NCI-H2227 (cell line): ENCODE measurements at regions not wholly inside any gene's neighbourhood (a gene's known extent, or its start where the extent isn't known, plus 50 kb on each side); places are given as distances from the start of the nearest gene placed in this dataset.
"Not testable (repeated sequence)": the region's sequence is repeated elsewhere in the genome, so short reads cannot be mapped to it uniquely, and the experiment has no call there.

Source experiments
- DNase-seq: peaks from one replicate; lab custom pipeline; 2025; ENCODE audit not compliant: unreplicated experiment; lab: John Stamatoyannopoulos, UW

DNA sequence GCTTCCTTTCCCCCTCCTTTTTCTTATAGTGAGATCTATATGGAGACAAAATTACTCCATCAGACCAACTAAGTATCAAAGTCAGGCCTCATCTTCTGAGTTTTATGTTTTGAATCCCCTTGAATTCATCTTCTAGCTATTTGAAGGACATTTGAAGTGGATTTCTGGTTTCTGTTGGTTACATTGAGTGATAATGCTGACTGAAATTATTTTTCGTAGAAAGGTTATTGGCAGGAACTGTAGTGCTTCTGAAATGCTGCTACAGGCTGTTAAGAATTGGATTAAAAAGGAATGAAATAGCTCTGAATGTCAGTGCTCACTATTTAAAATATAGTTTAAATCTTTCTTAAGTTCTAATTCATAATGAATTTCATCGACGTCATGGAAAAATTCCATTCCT lies 361.0 kb upstream of the TMEFF2 start:
- no peak for DNase-seq

DNA sequence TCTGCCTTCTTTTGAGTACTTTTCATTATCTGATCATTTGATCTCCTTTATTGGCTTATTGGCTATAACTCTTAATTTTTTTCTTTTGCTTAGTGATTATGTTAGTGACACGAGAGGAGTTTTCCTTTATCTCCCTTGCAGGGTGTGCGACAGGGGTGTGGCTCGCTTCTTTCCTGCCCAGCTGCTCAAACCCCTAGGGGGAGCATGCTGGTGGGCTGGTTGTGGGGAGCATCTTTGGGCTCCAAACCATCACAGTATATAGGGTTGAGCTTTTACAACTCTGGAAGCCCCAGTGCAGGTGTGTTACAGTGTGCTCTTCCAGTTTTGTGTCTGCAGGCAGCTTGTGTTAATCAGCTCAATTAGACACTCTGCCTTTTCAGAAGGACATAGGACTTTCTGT lies 357.0 kb upstream of the TMEFF2 start:
- DNase-seq: no peak

DNA sequence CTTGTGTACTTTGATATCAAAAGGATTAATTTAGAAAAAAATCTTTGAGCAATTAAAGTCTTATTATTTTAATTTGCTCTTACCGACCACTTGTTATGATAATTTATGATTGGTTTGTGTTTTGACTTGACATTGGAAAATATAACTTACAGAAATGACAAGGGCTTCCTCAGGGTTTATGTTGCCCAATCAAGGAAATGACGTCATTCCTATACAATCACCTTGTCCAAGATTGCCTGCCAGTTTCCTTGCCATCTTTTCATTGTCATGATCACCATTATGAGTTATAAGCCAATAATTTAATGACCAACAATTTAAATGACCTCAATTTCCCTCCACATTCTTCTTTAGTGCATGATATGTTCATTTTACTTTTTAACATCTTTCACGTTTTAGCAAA lies 351.8 kb upstream of the TMEFF2 start:
- DNase-seq: no peak

DNA sequence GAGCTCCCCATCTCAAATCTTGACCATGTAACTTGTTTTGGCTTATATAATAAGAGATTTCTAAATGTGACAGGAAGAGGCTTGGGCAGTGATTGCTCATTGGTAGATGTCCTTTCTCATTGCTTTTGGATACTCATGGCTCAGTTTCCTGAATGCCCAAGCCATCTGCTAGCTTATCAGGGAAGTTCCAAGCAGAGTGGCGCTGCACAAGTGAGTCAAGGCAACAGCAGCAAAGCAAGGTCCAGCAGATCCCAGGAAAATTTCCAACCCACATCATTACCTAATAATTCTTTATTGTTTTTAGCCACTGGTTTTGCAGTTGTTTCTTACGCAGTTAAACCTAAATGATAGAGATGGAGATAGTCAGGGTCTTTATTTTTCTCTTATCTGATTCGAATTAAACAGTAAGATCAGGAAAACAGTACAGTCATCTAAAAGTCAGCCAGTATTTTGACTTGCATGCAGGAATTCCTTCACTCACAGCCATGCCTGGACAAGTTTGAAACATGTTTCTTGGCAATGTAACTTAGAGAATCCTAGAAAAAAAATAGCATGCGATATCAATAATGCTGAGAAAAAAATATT lies 349.7 kb upstream of the TMEFF2 start:
- DNase-seq: no peak

DNA sequence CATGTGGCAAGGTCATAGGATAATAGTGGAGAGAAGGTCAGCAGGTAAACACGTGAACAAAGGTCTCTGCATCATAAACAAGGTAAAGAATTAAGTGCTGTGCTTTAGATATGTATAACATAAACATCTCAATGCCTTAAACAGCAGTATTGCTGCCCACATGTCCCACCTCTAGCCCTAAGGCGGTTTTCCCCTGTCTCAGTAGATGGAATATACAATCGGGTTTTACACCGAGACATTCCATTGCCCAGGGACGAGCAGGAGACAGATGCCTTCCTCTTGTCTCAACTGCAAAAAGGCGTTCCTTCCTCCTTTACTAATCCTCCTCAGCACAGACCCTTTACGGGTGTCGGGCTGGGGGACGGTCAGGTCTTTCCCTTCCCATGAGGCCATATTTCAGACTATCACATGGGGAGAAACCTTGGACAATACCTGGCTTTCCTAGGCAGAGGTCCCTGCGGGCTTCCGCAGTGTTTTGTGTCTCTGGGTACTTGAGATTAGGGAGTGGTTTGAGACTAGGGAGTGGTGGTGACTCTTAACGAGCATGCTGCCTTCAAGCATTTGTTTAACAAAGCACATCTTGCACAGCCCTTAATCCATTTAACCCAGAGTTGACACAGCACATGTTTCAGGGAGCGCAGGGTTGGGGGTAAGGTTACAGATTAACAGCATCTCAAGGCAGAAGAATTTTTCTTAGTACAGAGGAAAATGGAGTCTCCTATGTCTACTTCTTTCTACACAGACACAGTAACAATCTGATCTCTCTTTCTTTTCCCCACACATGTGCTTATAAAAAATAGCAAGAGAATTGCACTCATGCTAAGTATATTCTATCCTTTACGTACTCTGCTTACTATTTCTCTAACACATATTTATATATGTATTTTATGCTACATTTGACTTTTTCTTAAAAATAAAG lies 347.7 kb upstream of the TMEFF2 start:
- not testable (repeated sequence) for DNase-seq

DNA sequence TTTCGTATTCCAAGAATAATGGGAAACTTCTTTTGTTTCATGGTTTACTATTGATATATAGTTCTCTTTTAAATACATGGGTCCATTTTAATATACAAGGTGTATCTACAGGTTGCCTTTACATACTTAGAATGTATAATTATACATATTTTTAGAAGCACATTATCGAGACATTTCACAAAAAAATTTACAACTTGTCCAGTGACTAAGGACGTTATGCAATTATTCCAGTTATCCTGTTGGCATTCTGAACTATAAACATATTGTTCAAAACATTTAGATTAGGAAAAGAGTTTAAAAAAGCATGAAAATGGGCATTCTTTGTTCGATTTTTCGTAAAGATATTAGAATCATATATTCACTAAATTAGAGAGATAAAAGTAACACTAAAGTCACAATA lies 344.6 kb upstream of the TMEFF2 start:
- no peak for DNase-seq

DNA sequence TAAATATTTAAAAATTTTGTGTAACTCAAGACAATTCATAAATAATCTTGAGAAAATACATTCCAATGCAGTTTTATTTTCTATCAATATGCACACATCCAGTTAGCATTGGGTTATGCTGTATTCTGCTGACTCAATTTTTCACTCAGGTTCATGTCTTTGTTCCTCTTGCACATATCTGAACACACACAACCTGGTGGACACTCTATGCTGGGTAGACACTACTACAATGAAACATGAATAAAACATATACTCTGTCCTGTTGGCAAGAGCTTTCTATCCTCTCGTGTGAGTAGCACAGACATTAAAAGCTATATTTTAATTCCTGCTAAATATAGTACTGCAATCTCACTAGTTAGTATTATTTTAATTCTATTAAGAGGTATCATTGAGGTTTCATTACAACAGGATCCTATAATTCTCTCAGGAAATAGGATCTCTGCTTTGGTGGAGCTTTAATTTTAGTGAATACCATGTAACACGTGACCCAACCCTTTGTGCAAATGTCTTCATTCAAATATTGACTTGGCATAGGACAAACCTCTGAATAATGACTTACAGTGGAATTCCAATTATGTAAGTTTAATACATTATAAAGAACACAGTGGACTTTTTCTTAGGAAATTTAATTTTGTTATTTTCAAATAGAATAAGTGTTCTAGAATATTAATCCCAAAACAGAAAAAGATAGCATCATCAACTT lies 342.3 kb upstream of the TMEFF2 start:
- no peak for DNase-seq

DNA sequence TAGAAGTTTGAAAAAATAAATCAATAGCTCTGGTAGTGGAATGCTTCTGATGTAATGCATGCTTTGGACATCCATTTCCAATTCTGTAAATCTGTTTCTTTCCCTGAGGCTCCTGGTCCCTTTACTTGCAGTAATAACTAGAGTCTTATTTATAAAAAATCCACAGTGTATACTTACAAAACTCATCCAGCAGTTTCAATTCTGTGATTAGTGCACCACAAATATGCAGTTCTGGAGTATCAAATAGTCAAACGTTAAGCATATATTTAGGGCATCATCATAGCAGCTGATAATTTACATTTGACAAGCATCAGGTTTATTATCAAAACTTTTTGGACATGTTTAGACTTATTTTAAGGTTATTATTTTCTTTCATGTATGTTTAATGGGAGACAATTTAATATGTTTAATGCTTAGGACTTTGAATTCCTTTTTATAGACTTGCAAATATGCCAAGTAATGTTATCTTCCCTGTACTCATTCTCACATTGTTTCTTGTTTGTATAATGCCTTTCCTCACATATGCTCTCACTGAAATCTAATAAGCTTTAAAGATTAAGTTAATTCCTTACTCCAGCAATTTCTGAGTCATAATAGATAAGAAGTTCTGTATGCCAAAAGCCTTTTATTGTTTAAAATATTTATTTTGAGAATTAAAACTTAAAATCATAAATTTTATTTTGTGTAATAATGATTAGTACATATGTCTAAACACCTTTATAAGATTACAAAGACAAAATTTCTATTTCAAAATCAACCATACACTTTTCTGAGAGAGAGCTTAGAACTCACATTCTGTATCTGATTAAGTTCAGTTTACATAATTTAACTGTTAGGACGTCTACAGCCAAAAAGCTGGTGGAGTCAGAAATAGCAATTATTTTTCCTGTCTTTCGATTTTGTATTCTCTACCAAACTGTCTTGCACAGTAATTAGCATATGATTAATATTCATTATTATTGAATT lies 341.5 kb upstream of the TMEFF2 start:
- DNase-seq: no peak

DNA sequence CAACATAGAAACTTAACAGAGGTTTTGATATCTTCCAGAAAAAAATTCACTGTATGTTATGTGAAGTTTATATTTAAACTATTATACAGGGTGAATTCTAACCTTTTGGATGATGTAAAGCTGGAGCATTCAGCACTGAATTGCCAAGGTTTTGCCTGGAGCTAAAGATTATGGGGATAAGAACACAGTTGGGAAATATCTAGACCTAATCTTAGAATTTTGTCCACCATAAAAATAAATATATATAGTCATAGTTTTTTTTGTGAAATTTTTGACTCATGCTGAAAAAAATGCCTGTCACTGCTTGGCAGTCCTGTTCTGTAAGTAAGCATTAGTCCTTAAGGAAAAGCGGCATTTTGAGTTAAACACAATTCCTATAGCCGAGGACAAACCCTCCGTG lies 339.3 kb upstream of the TMEFF2 start:
- no peak for DNase-seq

DNA sequence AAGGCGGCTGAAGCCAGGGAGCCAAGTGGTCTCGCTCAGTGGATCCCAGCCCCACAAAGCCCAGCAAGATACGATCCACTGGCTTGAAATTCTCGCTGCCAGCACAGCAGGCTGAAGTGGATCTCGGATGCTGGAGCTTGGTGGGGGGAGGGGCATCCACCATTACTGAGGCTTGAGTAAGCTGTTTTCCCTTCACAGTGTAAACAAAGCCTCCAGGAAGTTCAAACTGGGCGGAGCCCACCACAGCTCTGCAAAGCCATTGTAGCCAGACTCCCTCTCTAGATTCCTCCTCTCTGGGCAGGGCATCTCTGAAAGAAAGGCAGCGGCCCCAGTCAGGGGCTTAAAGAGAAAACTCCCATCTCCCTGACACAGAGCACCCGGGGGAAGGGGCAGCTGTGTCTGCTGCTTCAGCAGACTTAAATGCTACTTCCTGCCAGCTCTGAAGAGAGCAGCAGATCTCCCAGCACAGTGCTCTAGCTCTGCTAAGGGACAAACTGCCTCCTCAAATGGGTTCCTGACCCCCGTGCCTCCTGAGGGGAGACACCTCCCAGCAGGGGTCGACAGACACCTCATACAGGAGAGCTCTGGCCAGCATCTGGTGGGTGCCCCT lies 330.0 kb upstream of the TMEFF2 start:
- not testable (repeated sequence) for DNase-seq

DNA sequence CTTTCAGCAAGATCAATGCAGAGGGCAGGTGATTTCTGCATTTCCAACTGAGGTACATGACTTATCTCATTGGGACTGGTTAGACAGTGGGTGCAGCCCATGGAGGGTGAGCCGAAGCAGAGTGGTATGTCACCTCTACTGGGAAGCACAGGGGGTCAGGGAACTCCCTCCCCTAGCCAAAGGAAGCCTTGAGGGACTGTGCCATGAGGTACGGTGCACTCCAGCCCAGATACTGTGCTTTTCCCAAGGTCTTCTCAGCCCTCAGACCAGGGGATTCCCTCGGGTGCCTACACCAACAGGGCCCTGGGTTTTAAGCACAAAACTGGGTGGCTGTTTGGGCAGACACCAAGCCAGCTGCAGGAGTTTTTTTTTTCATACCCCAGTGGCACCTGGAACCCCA lies 329.5 kb upstream of the TMEFF2 start:
- DNase-seq: not testable (repeated sequence)

DNA sequence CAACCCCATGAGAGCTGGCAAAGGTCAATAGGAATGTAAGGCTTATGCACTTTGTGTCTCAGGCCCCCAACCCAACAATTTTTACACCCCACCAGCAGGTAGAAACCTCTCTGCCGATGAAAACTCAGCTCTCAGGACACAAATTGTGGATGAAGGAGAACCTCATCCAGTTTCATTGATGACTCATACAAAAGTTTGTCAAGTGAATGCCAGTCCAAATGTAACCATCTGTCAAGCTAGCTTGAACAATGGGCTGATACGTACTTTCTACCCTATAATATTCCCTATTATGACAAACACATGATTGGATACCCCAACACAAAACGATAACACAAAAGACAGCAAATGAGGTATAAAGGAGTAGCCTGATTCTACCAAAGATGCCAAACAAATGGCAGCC lies 321.2 kb upstream of the TMEFF2 start:
- DNase-seq: no peak

DNA sequence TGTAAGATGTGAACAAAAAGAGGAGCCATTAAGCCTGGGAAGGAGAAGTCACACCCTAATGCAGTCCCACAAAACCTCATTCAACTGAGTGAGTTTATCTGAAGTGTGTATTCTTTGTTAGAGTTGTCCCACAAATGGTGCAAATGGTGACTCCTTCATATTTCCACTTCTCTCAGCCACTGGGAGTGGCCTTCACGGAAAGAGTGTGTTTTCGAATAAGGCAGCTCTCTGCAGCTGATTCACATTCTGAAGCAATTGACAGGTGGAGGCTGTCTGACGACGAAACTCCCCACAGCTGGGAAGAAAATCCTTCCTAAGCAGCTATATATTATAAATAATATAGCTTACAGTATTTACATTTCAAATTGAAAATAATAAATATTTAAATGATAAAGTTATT lies 318.8 kb upstream of the TMEFF2 start:
- no peak for DNase-seq

DNA sequence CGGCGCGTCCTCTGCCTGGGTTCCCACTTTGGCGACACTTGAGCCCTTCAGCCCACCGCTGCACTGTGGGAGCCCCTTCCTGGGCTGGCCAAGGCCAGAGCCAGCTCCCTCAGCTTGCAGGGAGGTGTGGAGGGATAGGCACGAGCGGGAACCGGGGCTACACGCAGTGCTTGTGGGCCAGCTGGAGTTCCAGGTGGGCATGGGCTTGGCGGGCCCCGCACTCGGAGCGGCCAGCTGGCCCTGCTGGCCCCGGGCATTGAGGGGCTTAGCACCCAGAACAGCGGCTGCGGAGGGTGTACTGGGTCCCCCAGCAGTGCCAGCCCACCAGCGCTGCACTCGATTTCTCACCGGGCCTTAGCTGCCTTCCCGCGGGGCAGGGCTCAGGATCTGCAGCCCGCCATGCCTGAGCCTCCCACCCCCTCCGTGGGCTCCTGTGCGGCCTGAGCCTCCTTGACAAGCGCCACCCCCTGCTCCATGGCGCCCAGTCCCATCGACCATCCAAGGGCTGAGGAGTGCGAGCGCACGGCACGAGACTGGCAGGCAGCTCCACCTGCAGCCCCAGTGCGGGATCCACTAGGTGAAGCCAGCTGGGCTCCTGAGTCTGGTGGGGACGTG lies 313.2 kb upstream of the TMEFF2 start:
- DNase-seq: not testable (repeated sequence)

DNA sequence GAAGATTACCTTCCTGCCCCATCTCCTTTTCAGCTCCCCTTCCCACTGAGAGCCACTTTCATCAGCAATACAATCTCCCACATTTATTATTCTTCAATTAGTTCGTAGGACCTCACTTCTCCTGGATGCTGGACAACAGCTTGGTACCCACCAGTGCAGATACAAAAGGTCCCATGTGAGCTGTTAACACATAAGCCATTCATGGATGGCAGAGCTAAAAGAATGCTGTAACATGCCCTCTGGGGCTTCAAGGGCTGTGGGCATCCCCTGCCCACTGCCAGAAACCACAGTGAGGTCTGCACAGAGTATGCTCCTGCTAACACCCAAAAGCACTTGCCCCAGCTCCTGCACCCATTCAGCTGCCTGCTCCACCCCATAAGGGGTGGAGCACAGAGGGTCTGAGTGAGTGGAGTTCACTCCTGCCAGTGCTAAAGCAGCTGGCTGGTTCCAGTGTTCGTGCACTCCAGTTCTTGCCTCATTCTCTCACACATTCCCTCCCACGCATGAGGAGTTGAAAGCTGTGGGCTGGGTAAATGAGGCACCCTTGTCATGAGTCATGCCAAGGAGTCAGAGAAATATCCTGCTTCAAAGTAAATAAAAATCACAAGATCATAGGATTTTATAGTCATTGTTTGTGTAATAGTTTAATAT lies 305.9 kb upstream of the TMEFF2 start:
- no peak for DNase-seq

DNA sequence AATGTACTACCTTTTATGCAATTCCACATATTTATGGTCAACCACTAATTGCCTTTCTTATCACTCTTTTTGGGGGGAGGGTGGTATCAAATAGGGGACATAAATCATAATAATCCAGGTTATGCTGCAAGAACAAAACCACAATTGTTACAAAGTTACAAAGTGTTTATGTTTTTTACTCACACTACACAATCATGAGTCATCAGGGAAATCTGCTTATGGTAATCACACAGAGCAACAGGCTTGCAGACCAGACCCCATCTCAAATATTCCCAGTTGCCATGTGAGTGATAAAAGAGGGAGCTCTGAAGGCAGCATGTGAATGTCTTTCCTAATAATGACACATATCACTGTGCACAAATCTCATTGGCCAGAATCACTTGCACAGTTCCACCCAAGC lies 304.7 kb upstream of the TMEFF2 start:
- DNase-seq: no peak

DNA sequence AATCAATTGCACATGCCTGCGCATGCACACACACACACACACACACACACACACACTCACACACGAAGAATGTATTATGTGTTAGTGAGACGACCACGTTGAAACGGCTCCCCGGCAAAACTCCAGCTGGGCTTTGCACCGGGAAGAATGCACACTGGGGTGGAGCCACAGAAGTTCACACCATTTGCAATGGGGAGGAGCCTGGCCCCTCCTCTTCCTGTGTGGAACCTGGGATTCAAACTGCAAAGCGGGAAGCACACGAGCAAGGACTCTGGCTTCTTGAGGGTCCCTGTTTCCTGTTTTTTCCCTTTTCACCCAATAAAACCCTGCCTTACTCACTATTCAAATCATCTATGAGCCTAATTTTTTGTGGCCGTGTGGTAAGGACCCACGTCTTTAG lies 304.0 kb upstream of the TMEFF2 start:
- DNase-seq: no peak

DNA sequence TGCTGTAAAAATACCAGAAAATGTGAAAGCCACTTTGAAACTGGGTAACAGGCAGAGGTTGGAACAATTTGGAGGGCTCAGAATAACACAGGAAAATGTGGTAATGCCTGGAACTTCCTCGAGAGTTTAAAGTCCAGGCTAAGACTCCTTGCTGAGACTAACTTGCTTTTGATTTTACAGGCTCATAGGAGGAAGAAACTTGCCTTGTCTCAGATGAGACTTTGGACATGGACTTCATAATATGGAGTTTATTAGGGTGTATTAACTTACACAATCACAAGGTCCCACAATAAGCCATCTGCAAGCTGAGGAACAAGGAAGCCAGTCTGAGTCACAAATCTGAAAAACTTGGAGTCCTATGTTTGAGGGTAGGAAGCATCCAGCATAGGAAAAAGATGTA lies 293.4 kb upstream of the TMEFF2 start:
- DNase-seq: not testable (repeated sequence)

DNA sequence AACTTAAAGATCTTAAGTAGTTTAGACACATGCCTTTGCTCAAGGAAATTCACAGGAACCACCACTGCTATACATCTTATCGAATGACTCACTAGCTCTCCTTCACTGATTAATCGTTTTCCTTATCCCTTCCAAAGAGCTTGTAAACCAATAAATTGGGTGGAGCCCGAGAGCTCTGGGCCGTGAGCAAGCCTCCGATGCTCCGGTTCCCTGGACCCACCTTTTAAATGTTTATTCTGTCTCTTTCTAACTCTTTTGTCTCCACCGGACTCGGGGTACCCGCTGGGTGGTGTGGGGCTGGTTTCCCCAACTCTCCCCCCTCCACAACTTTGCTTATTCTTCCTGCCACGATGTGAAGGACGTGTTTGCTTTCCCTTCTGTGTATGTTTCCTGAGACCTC lies 292.9 kb upstream of the TMEFF2 start:
- no peak for DNase-seq

DNA sequence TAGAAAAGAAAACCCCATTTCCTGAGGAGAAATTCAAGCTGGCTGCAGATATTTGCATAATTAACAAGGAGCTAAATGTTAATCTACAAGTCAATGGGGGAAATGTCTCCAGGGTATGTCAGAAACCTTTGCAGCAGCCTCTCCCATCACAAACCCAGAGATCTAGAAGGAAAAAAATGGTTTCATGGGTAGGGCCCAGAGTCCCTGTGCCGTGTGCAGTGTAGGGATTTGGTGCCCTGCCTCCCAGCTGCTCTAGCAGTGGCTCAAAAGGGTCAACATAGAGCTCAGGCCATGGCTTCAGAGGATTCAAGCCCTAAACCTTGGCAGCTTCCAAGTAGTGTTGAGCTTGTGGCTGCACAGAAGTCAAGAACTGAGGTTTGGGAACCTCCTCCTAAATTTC lies 290.2 kb upstream of the TMEFF2 start:
- DNase-seq: no peak
